IMR-90 (cell line): ENCODE measurements at regions not wholly inside any gene's neighbourhood (a gene's known extent, or its start where the extent isn't known, plus 50 kb on each side); places are given as distances from the start of the nearest gene placed in this dataset.

Experiments
- ATAC-seq: fragments of 200-7000 bp; cut with Tn5 transposase; 2 replicates; pipeline ENCODE4 v1.9.1; 2020; ENCODE audit warnings: low read depth, mild to moderate bottlenecking, moderate library complexity
- BruUV-seq: library from RNA; stranded (reverse); fragments of 400-500 nt; replicated peaks from 2 replicates; lab custom pipeline; 2021; lab: Mats Ljungman, UMichigan
- CTCF ChIA-PET: fragments of 300-600 bp; formaldehyde crosslinking; extraction: SDS; loops from one replicate; lab custom pipeline; 2021; ENCODE audit warnings: antibody characterized with exemption; lab: Yijun Ruan, JAX
- POLR2A ChIA-PET: fragments of 300-600 bp; sonication (Branson Sonifier 250); formaldehyde crosslinking; loops from one replicate; lab custom pipeline; 2022; ENCODE audit warnings: antibody characterized with exemption; ENCODE audit not compliant: unreplicated experiment; lab: Charles Lee
- DNase-seq: peaks from one replicate; pipeline ENCODE4 v3.0.0; 2013
- H2AFZ ChIP-seq: replicated peaks from 2 replicates; pipeline ENCODE3; 2013; ENCODE audit warnings: low read length, mild to moderate bottlenecking; ENCODE audit not compliant: poor library complexity
- H2AK5ac ChIP-seq: 2 replicates; pipeline ENCODE4 v1.6.1; 2013; ENCODE audit warnings: low read depth, low read length, inconsistent platforms
- H2AK9ac ChIP-seq: replicated peaks from 2 replicates; pipeline ENCODE3; 2013; ENCODE audit warnings: mild to moderate bottlenecking, low read depth, low read length, moderate library complexity; ENCODE audit not compliant: poor library complexity
- H2BK120ac ChIP-seq: 2 replicates; pipeline ENCODE4 v1.6.1; 2013; ENCODE audit warnings: low read depth, low read length, inconsistent platforms
- H2BK15ac ChIP-seq: 3 replicates; pipeline ENCODE4 v1.6.1; 2013; ENCODE audit warnings: low read depth, low read length, inconsistent platforms
- H2BK20ac ChIP-seq: 2 replicates; pipeline ENCODE4 v1.6.1; 2013; ENCODE audit warnings: low read depth, mild to moderate bottlenecking, inconsistent platforms, low read length, moderate library complexity
- H2BK5ac ChIP-seq: 2 replicates; pipeline ENCODE4 v1.6.1; 2013; ENCODE audit warnings: mild to moderate bottlenecking, low read depth, low read length, inconsistent platforms; ENCODE audit not compliant: poor library complexity, severe bottlenecking
- H3K14ac ChIP-seq: replicated peaks from 2 replicates; pipeline ENCODE4 v1.6.1; 2013; ENCODE audit warnings: low read depth, low read length, inconsistent platforms
- H3K18ac ChIP-seq: 2 replicates; pipeline ENCODE4 v1.6.1; 2013; ENCODE audit warnings: low read depth, low read length, control low read depth
- H3K23ac ChIP-seq: 2 replicates; pipeline ENCODE4 v1.6.1; 2013; ENCODE audit warnings: low read depth, low read length, inconsistent platforms
- H3K27ac ChIP-seq: 2 replicates; pipeline ENCODE4 v1.5.1; 2013; ENCODE audit warnings: mild to moderate bottlenecking, control low read depth, low read length; ENCODE audit not compliant: insufficient read depth
- H3K27me3 ChIP-seq: 2 replicates; pipeline ENCODE4 v1.6.1; 2013; ENCODE audit warnings: low read length; ENCODE audit not compliant: control insufficient read depth, insufficient read depth
- H3K36me3 ChIP-seq: 2 replicates; pipeline ENCODE4 v1.6.1; 2013; ENCODE audit warnings: low read length, mixed read lengths; ENCODE audit not compliant: control insufficient read depth, insufficient read depth
- H3K4ac ChIP-seq: 2 replicates; pipeline ENCODE4 v1.6.1; 2013; ENCODE audit warnings: low read depth, low read length, inconsistent platforms
- H3K4me1 ChIP-seq: 2 replicates; pipeline ENCODE4 v1.6.1; 2013; ENCODE audit warnings: low read length, mixed read lengths; ENCODE audit not compliant: control insufficient read depth, insufficient read depth
- H3K4me2 ChIP-seq: 2 replicates; pipeline ENCODE4 v1.6.1; 2013; ENCODE audit warnings: low read depth, mild to moderate bottlenecking, control low read depth, low read length, moderate library complexity
- H3K4me3 ChIP-seq: 2 replicates; pipeline ENCODE4 v1.5.1; 2013; ENCODE audit warnings: low read depth, mild to moderate bottlenecking, control low read depth, low read length, moderate library complexity; ENCODE audit not compliant: insufficient read depth
- H3K56ac ChIP-seq: 2 replicates; pipeline ENCODE4 v1.6.1; 2013; ENCODE audit warnings: low read length, inconsistent platforms; ENCODE audit not compliant: insufficient read depth; ENCODE audit errors: extremely low read depth
- H3K79me1 ChIP-seq, 2 experiments: 2 replicates each; pipeline ENCODE4 v1.6.1; 2013; ENCODE audit warnings: low read length in 2 of 2, inconsistent platforms in 1 of 2, low read depth in 1 of 2
- H3K9ac ChIP-seq: 2 replicates; pipeline ENCODE4 v1.6.1; 2013; ENCODE audit warnings: low read depth, low read length, control low read depth
- H3K9me1 ChIP-seq: 2 replicates; pipeline ENCODE4 v1.6.1; 2013; ENCODE audit warnings: low read length, inconsistent platforms; ENCODE audit not compliant: insufficient read depth
- H3K9me3 ChIP-seq: 2 replicates; pipeline ENCODE4 v1.6.1; 2013; ENCODE audit warnings: low read length; ENCODE audit not compliant: control insufficient read depth, insufficient read depth
- H4K20me1 ChIP-seq: 2 replicates; pipeline ENCODE4 v1.6.1; 2013; ENCODE audit warnings: low read length, inconsistent platforms; ENCODE audit not compliant: insufficient read depth
- H4K5ac ChIP-seq: 2 replicates; pipeline ENCODE4 v1.6.1; 2013; ENCODE audit warnings: mild to moderate bottlenecking, low read depth, low read length, control low read depth
- H4K8ac ChIP-seq, 2 experiments: 2 replicates each; pipeline ENCODE4 v1.6.1; 2013; ENCODE audit warnings: low read depth in 2 of 2, low read length in 2 of 2, control low read depth in 1 of 2, inconsistent platforms in 1 of 2
- H4K91ac ChIP-seq: 2 replicates; pipeline ENCODE4 v1.6.1; 2013; ENCODE audit warnings: low read depth, low read length, inconsistent platforms; ENCODE audit not compliant: insufficient read depth
- CTCF ChIP-seq: conservative IDR thresholded peaks from 2 replicates; pipeline ENCODE4 v1.5.1; 2012; ENCODE audit warnings: mild to moderate bottlenecking, low read depth, low read length, improper control_type of control experiment
- ELK1 ChIP-seq: fragments of 150-350 bp; IDR thresholded peaks from 2 replicates; pipeline ENCODE4 v1.6.1; 2016; ENCODE audit warnings: low read depth, mild to moderate bottlenecking, low read length, moderate library complexity, borderline replicate concordance
- MAFK ChIP-seq: IDR thresholded peaks from 2 replicates; pipeline ENCODE4 v1.6.1; 2012; ENCODE audit warnings: low read depth, low read length, improper control_type of control experiment
- MAZ ChIP-seq: IDR thresholded peaks from 2 replicates; pipeline ENCODE4 v1.6.1; 2012; ENCODE audit warnings: low read depth, mild to moderate bottlenecking, low read length, improper control_type of control experiment, moderate library complexity, borderline replicate concordance
- RFX5 ChIP-seq: IDR thresholded peaks from 2 replicates; pipeline ENCODE4 v1.8.0; 2012; ENCODE audit warnings: low read depth, mild to moderate bottlenecking, low read length, moderate library complexity
- USF2 ChIP-seq: fragments of 150-350 bp; IDR thresholded peaks from 2 replicates; pipeline ENCODE4 v1.6.1; 2017; ENCODE audit warnings: mild to moderate bottlenecking, antibody characterized with exemption, low read length, low read depth
- WGBS, 2 experiments: methylation state at CpG; one replicate each; pipeline versions ENCODE4 v1.1.5 to v1.1.7; 2013; ENCODE audit warnings: missing lambda C conversion rate in 2 of 2; ENCODE audit not compliant: insufficient read length in 1 of 2; ENCODE audit errors: extremely low coverage in 2 of 2; 5-methylcytosine and 5-hydroxymethylcytosine counted together
- dilution Hi-C: fragments of 300-500 bp; cut with HindIII; formaldehyde crosslinking; loops from one replicate; pipeline ENCODE4 v1.14.3; 2018; ENCODE audit warnings: low sequenced_read_pairs; ENCODE audit not compliant: unreplicated experiment
- in situ Hi-C: fragments of 300-500 bp; cut with MboI; formaldehyde crosslinking; loops from 3 replicates; pipeline ENCODE4 v1.14.3; 2019; ENCODE audit warnings: low sequenced_read_pairs, inconsistent platforms, mixed read lengths
- intact Hi-C: fragments of 100-400 bp; cut with micrococcal nuclease; formaldehyde crosslinking; loops from 2 replicates; pipeline ENCODE4 v1.10.0; 2022

GRCh38 chr7:25906003-25906402 lies 246.0 kb upstream of the NFE2L3 start:
- no peaks in the 10 kb centered on the region for H3K4me1 ChIP-seq
- H4K91ac ChIP-seq = no peak overlapping the region
- H2BK20ac ChIP-seq = no peak overlapping the region
- H3K79me1 ChIP-seq = no peaks in the 10 kb centered on the region
- in situ Hi-C loops = no loop called here
- no peak overlapping the region for H4K8ac ChIP-seq
- H2BK120ac ChIP-seq = no peak overlapping the region
- no peak overlapping the region for H3K18ac ChIP-seq
- no peak overlapping the region for H2AFZ ChIP-seq
- TF ChIP-seq RFX5 (no peak), MAFK (no peak), MAZ (no peak), CTCF (no peak), ELK1 (no peak), USF2 (no peak)
- no peak overlapping the region for H2BK5ac ChIP-seq
- no peak overlapping the region for H3K4me3 ChIP-seq
- intact Hi-C loops = no loop called here
- no CpG with 5 or more reads among the region's 3 CpGs for WGBS, 2 experiments
- H2AK5ac ChIP-seq = no peak overlapping the region
- H3K36me3 ChIP-seq = no peaks in the 10 kb centered on the region
- no peak overlapping the region for H3K14ac ChIP-seq
- CTCF ChIA-PET = interaction anchor here (1.4 kb wide), 1 partner anchor 11 kb away, joined by 4 read pairs; no protein-coding TSS in a partner anchor
- no peak overlapping the region for H3K56ac ChIP-seq
- H2BK15ac ChIP-seq = no peak overlapping the region
- no peak overlapping the region for H3K4me2 ChIP-seq
- BruUV-seq = no TSS peak
- no peak overlapping the region for H2AK9ac ChIP-seq
- no peaks in the 10 kb centered on the region for H4K20me1 ChIP-seq
- no peak overlapping the region for H3K4ac ChIP-seq
- dilution Hi-C loops = no loop called here
- H3K27ac ChIP-seq = no peak overlapping the region
- no peaks in the 10 kb centered on the region for H3K9me1 ChIP-seq
- POLR2A ChIA-PET = no interaction called here
- no peaks in the 10 kb centered on the region for H3K9me3 ChIP-seq
- H3K9ac ChIP-seq = no peak overlapping the region
- DNase-seq = no peak
- H4K5ac ChIP-seq = no peak overlapping the region
- no peaks in the 10 kb centered on the region for H3K27me3 ChIP-seq
- no peak overlapping the region for H3K23ac ChIP-seq
- ATAC-seq = no peak
